ENCODE measurements at regions not wholly inside any gene's neighbourhood (a gene's known extent, or its start where the extent isn't known, plus 50 kb on each side); places are given as distances from the start of the nearest gene placed in this dataset.

DNA sequence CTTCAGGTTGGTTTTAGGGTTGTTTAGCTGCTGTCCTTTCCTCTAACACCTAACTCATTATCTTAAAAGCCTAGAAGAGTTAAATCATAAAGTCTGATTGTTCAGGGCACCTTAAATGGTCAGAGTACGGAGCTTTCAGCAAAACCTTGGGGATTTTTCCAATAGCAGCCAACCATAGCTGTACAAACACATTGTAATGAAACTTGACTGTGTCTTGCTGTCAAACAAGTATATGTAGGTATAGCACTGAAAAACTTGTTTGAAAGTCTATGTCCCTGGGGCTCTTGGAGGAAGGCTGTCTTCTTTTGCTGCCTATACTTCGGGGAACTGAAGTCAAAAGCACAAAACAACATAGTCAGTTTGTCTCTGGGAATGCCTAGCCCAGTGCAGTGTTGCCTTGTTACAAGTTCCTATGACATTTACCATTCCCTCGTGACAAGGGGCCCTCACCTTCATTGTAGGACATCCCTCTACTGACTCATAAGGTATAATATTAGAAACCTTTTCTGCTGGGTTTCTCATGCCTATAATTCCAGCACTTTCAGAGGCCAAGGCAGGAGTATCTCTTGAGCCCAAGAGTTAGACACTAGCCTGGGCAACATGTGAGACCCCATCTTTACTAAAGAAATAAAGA is 474.5 kb upstream of the NBEA start:
- TF ChIP-seq, protein P1, sequence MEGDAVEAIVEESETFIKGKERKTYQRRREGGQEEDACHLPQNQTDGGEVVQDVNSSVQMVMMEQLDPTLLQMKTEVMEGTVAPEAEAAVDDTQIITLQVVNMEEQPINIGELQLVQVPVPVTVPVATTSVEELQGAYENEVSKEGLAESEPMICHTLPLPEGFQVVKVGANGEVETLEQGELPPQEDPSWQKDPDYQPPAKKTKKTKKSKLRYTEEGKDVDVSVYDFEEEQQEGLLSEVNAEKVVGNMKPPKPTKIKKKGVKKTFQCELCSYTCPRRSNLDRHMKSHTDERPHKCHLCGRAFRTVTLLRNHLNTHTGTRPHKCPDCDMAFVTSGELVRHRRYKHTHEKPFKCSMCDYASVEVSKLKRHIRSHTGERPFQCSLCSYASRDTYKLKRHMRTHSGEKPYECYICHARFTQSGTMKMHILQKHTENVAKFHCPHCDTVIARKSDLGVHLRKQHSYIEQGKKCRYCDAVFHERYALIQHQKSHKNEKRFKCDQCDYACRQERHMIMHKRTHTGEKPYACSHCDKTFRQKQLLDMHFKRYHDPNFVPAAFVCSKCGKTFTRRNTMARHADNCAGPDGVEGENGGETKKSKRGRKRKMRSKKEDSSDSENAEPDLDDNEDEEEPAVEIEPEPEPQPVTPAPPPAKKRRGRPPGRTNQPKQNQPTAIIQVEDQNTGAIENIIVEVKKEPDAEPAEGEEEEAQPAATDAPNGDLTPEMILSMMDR (IDR thresholded peaks at IDR 0.05 in 8 of 11, conservative IDR thresholded peaks at IDR 0.05 in 3 of 11) = no peak
- TF ChIP-seq POLR2A (IDR thresholded peaks at IDR 0.05) (no peak), POLR2AphosphoS5 (IDR thresholded peaks at IDR 0.05) (no peak)

All from spleen (tissue), 7 donors.